NCI-H446 treated with DMSO at 0.1 percent for 48 hours (cell line): ENCODE measurements at regions not wholly inside any gene's neighbourhood (a gene's known extent, or its start where the extent isn't known, plus 50 kb on each side); places are given as distances from the start of the nearest gene placed in this dataset.

ENCODE experiments used
- DNase-seq: peaks from one replicate; lab custom pipeline; 2025; lab: John Stamatoyannopoulos, UW

GRCh38 chr10:126847666-126848065 lies 57.6 kb upstream of the DOCK1 start:
- no peak for DNase-seq

DNA sequence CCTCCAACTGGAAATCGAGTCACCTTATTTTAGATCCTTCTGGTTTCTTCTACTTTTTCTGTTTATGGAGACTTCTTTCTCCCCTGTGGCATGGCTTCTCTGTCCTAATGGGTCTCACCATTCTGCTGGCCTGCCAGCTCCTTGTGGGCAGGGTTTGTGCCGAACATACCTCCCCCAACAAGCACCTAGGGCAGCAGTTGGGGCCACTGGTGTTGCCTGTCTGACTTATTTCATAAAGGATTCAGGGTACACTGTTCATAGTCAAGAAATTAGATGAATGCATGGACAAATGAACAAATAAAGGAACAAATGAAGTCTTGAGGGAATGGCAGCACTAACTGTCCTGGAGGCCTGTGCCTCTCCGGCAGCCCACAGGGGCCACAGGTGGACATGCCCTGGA lies 55.6 kb upstream of the DOCK1 start:
- DNase-seq: no peak

- no peak for DNase-seq
Measured at GRCh38 chr10:126851414-126852108, 53.7 kb upstream of the DOCK1 start.

- DNase-seq: no peak
Measured at GRCh38 chr10:126854726-126855495, 50.3 kb upstream of the DOCK1 start.
